ENCODE measurements at regions not wholly inside any gene's neighbourhood (a gene's known extent, or its start where the extent isn't known, plus 50 kb on each side); places are given as distances from the start of the nearest gene placed in this dataset.

DNA sequence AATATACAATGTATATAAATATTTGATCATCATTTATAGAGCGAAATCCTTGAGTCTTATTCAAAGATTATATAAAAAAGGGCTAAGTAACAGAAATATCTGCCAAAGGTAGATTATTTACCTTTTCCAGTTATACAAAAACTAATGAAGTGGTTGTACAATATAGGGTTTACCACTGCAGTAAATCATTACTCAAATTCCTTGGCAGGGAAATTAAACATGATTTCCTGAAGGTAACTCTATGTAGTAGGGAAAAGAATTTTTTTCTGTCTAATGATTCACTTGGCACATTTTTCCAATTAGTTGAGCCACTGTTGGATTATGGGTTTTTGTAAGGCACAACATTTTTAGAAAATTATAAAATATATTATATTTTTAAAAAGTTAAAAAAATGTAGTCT, 129.6 kb downstream of the NR2F2 start:
- no peaks in the 10 kb centered on the region for H3K4me1 Mint-ChIP-seq
- no peaks in the 10 kb centered on the region for H3K36me3 Mint-ChIP-seq (ENCODE audit: low read depth)

DNA sequence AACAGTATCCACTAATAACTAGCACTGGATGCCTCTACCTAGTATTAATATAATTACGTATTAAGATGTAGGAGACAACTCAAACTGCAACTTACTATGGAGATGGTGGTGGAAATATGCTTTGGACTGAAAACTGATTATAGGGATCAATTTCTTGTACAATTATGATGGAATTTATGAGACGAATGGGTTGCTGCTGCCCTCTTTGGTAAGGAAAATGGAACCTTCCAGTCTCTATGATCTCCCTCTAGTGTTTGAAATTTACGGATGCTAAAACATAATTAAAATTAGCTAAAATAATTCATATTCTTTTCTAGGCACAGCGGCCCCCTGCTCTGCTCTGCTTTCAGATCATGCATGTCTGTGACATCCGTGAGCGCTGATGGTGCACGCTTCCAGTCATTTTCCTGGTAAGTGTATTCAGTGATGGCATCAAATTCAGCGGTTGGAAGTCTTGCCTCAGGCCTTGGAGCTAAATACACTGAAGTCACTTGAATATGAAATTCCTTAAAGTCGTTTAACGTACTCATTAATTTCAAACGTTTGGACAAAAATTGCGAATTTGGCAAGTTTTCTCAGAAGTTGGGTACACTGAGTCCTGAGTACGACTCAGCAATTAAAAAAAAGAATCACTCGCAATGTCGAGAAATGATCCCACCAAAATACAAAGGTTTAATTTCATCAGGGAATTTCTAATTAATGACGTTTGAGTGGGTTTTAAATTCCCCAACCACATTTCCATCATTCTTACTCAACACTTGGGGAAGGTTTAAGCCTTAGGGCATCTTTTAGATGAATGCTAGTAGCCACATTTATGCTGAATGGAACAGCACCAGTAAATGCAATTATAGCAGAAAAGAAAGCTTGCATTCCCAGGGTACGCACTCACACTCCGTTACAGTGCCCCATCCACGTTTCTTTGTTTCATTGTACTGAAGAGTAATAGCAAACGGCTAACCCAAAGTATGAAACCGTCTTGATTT, 132.6 kb downstream of the NR2F2 start:
- H3K27me3 Mint-ChIP-seq (ENCODE audit: low read depth, poor library complexity): peaks cover 6% of the 10 kb centered on the region
- no peak for DNase-seq
- H3K9me3 Mint-ChIP-seq: no peaks in the 10 kb centered on the region
- no peak overlapping the region for H3K4me3 Mint-ChIP-seq
- no peak overlapping the region for H3K27ac Mint-ChIP-seq
- TF ChIP-seq, protein P1, sequence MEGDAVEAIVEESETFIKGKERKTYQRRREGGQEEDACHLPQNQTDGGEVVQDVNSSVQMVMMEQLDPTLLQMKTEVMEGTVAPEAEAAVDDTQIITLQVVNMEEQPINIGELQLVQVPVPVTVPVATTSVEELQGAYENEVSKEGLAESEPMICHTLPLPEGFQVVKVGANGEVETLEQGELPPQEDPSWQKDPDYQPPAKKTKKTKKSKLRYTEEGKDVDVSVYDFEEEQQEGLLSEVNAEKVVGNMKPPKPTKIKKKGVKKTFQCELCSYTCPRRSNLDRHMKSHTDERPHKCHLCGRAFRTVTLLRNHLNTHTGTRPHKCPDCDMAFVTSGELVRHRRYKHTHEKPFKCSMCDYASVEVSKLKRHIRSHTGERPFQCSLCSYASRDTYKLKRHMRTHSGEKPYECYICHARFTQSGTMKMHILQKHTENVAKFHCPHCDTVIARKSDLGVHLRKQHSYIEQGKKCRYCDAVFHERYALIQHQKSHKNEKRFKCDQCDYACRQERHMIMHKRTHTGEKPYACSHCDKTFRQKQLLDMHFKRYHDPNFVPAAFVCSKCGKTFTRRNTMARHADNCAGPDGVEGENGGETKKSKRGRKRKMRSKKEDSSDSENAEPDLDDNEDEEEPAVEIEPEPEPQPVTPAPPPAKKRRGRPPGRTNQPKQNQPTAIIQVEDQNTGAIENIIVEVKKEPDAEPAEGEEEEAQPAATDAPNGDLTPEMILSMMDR (IDR thresholded peaks at IDR 0.05): no peak
- no peaks in the 10 kb centered on the region for H3K4me1 Mint-ChIP-seq
- H3K36me3 Mint-ChIP-seq (ENCODE audit: low read depth): no peaks in the 10 kb centered on the region

More for the DNA sequence above, 129.6 kb downstream of the NR2F2 start:
- H3K27me3 Mint-ChIP-seq (ENCODE audit: low read depth, poor library complexity): peaks cover 9% of the 10 kb centered on the region
- TF ChIP-seq, protein P1 (IDR thresholded peaks at IDR 0.05): no peak
- H3K4me3 Mint-ChIP-seq: no peak overlapping the region
- no peaks in the 10 kb centered on the region for H3K9me3 Mint-ChIP-seq
- no peak for DNase-seq
- no peak overlapping the region for H3K27ac Mint-ChIP-seq

DNA sequence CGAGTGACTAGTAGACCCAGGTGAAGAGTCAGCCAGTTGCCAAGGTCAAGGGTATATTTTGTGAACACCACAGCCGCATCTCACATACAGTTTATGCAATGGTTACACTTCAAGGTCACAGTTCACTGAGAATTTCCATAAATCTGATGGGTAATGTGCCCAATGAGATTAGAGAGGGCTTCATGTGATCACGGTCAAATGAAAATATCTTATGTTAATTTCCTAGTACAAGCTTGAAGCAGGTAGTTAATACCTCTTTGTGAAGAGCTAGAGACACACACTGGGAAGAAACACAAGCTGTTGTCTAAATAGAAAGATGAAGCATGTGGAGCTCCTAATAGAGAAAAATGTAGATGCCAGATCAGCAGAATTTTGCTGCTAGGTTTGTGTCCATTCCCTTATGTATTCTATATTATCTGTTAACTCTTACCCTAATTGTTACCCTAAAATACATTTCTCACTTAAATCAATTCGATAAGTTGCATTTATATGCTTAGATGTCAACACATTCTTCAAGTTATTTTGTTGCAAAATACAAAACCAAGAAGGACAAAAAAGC, 136.0 kb downstream of the NR2F2 start:
- Mint-ChIP-seq H3K36me3 (ENCODE audit: low read depth) (no peaks in the 10 kb centered on the region), H3K9me3 (no peaks in the 10 kb centered on the region), H3K27ac (peak overlapping the region; percentile 14), H3K4me3 (no peak overlapping the region), H3K4me1 (peaks cover 9% of the 10 kb centered on the region), H3K27me3 (ENCODE audit: low read depth, poor library complexity) (peaks cover 8% of the 10 kb centered on the region)
- no peak for DNase-seq
- TF ChIP-seq, protein P1 (IDR thresholded peaks at IDR 0.05): no peak

DNA sequence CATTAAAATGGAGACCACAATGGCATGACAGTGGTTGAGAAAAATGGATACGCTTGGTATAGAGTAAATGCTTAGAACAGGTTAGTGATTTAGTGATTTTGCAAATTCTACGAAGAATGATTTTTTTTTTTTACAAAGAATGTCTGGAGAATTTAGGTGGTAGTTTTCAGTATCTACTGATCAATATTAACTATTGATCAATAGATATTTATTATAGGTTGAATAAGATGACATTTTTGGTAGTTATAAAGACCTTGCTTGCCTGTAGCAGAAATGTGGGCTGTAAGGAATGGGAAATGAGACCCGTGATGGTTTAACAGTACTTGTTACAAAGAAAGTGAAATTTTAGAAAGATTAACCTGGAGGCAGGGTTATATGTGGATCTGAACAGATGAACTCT, 137.5 kb downstream of the NR2F2 start:
- Mint-ChIP-seq H3K27me3 (ENCODE audit: low read depth, poor library complexity) (peaks cover 12% of the 10 kb centered on the region), H3K36me3 (ENCODE audit: low read depth) (no peaks in the 10 kb centered on the region), H3K9me3 (no peaks in the 10 kb centered on the region), H3K4me3 (no peak overlapping the region), H3K4me1 (peaks cover 9% of the 10 kb centered on the region), H3K27ac (no peak overlapping the region)
- DNase-seq: no peak
- TF ChIP-seq, protein P1 (IDR thresholded peaks at IDR 0.05): no peak

DNA sequence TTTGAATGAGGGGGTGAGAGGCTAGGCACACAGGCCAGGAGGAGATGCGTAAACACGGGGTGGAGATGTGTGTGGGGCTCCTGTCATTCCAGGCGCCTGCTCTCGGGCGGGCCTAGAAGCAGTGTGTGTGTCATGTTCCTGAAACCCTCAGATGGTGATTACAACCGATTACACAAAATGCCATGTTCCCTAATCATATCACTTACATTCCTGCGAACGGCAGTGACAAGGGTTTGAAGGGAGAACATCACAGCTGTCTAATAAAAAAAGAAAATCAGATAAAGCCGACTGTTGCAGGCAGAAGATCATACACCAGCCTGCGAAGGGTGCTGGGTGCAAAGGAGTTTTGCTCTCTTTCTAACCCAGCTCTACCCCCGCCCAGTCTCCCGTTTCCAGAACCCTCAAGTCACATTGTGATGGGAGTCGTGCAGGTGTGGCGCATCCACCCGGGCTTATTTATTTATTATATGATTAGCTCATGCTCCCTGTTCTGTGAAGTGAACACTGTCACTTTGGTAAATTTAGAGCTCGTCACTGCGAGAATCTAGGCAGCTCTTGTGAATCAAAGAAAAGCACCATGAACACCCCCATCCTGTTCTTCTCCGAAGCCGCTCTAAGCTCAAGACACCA, 140.3 kb downstream of the NR2F2 start:
- Mint-ChIP-seq H3K4me1 (peaks cover 14% of the 10 kb centered on the region), H3K9me3 (no peaks in the 10 kb centered on the region), H3K27ac (peak overlapping the region; percentile 42), H3K4me3 (no peak overlapping the region), H3K27me3 (ENCODE audit: low read depth, poor library complexity) (peaks cover 14% of the 10 kb centered on the region), H3K36me3 (ENCODE audit: low read depth) (no peaks in the 10 kb centered on the region)
- DNase-seq: no peak
- TF ChIP-seq, protein P1 (IDR thresholded peaks at IDR 0.05): no peak
